GM18867 (cell line): ENCODE measurements at regions not wholly inside any gene's neighbourhood (a gene's known extent, or its start where the extent isn't known, plus 50 kb on each side); places are given as distances from the start of the nearest gene placed in this dataset.

Experiments
- ATAC-seq: cut with Tn5 transposase; IDR thresholded peaks from one replicate; pipeline ENCODE4 v1.9.1; 2021; ENCODE audit warnings: mild to moderate bottlenecking, moderate library complexity; ENCODE audit not compliant: unreplicated experiment

DNA sequence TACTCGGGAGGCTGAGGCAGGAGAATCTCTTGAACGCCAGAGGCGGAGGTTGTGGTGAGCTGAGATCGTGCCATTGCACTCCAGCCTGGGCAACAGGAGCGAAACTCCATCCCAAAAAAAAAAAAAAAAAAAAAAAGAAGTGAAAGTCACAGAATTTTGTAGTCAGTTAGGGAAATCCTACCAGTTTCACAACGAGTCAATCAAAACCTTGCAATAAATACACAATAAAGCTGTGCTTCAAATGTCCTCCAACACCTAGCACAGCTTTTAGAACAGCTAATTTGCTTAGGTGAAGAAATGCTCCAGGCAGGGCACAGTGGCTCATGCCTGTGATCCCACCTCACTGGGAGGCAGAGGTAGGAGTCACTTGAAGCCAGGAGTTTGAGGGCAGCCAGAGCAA is 112.8 kb upstream of the ATF7IP start:
- ATAC-seq = no peak

DNA sequence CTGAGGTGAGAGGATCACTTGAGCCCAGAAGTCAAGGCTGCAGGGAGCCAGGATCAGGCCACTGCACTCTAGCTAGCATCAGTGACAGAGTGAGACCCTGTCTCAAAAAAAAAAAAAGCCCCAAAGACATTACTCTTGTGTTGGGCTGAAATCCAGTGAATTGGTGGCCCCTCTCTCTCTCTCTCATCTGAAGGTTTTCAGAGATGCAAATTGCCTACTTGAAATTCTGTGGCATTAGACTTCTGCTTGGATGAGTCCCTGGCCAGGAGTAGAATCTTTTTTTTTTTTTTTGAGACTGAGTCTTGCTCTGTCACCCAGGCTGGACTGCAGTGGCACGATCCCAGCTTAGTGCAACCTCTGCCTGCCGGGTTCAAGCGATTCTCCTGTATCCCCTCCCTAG is 112.0 kb upstream of the ATF7IP start:
- ATAC-seq = no peak

DNA sequence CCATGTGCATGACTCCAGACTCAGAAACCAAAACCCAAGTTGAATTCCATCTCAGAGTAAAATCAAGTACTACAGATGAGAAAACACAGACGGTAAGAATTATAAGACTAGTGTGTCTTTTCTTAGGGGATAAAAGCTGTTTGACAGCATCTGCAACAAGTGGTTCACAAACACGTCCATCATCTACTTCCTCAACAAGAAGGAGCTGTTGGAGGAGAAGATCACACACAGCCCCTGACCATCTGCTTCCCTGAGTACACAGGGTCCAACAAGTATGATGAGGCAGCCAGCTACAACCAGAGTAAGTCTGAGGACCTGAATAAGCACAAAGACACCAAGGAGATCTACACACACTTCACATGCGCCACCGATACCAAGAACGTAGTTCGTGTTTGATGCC is 110.7 kb upstream of the ATF7IP start:
- no peak for ATAC-seq

DNA sequence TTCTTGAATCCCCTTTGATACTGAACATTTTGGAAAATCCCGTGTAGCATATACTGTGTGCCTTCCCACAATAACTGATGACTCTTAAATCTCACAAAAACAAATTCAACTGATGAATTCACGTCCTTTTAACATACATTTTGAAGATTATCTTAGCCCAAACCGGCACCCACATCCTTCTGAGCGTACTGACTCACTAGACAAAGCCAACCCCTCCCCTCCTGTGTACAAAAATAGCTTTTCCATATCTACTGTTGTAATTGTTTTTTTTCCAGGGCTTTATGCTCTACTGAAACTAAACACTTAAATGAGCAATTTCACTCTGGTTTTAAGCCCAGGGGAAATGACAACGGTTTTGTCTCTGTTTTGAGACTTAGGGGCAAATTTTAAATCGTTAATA is 109.4 kb upstream of the ATF7IP start:
- no peak for ATAC-seq

DNA sequence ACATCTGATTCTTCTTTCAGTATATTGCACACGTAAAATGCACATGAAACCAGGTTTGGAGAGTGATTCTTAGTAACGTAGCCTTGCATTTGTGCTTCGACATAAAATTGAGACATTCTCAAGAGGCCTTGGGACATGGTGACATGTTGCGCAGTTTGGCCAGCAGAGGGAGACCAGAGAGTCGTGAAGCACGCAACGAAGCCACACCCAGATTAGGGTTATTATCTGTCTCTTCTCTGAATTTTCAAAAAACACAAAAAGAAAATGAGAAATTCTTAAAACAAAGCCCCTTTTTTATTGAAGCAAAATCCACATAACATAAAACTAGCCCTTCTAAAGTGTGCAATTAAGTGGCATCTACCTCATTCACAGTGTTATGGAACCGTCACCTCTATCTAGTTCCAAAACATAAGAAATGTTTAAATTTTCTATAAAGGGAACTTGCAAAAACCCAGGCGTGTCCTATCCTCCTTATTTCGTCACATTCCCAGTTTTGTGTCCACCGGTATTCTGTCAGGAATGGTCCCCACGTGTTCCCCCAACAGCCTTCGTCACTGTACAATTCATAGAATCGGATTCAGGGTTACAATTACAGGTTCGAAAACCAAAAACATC is 108.8 kb upstream of the ATF7IP start:
- peak; percentile 61 for ATAC-seq

DNA sequence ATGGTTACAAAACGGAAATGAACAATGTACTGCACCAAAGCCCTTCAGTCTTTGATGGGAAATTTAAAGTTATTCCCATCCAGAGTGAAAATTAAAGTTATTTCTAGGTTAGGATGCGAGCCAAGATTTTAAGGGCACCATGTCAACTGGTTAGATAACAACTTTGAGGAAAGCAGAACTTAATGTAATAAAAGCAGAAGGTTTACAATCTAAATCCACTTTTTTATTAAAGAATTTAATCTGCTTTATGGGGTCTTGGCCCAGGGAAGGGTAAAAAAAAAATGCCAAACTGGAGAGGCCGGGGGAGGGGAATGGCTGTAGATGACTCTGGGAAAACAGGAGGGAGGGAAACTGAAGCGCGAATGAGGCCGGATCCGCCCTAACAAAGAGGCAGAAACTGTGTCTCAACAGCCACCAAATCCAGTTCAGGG is 108.2 kb upstream of the ATF7IP start:
- ATAC-seq = no peak

DNA sequence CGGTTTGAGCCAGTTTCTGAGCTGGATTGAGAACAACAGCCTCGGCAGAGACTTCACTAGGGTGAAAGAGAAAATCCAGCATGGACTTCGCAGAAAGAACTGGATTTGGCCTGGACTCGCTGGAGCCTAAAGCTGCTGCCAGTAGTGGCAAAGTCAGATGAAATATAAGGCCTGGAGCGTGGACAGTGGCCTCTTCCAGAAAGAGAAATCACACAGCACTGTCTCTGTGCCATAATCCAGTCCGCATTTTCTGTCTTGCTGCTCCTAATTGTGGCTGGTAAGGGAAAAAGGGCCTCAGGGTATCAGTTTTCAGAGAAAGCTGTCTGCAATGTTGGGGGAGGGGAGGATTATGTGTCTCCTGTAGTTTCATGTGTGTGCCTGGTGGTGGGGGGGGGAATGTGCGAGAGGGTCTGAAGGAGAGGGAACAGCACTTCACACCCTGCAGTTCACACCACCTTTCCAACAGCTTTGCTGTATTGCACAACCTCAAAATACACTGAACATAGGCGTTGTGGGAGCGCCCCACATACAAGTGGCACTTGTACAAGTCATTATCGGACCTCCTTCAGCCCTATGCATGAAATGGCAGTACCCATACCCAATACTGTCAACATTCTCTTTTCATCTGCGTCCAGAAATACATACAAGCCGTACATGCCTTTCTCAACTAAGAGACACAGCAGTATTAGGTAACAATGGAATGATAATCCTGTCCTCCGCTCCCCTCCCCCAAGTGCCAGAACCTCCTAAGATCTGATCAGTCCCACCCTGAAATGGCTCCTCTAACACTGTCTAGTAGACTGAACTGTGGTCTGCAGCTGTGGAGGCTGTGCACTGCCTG is 107.5 kb upstream of the ATF7IP start:
- peak; percentile 79 for ATAC-seq

DNA sequence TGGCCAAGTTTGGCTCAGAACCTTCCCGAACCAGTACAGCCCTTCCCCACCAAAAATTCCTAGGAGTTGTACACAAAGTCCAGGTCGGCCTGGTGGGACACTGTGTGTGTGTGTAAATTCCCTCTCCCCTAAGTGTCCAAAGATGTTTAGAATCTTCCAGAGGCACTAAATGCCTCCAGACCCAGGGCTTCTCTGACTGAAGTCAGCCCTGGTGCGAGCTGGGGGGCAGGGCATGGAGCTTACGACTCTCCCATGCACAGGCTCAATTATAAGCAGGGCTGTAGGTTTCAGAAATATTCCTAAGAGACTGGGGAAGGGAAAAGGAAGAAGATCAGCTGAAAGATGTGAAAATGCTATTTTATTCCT is 106.9 kb upstream of the ATF7IP start:
- no peak for ATAC-seq

DNA sequence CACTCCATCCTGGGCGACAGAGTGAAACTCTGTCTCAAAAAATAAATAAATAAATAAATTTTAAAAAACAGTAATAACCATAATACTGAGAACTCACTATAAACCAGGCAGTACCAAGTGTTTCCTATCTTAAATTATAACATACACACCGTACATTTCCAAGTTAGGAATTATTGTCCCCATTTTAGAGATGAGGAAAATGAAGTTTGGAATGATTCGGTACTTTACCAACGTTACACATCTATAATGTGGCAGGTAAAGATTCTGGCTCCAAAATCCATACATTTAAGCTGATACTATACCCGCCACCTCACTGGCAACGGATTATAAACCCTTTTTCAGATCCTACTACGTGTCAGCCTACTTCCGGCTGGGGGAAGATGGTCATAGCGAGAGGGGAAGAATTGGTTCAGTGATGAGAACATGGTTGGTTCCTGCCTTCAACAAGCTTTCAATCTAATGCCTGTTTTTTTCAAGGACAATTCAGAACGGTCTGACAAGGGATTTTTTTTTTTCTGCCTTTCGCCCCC is 105.9 kb upstream of the ATF7IP start:
- no peak for ATAC-seq

DNA sequence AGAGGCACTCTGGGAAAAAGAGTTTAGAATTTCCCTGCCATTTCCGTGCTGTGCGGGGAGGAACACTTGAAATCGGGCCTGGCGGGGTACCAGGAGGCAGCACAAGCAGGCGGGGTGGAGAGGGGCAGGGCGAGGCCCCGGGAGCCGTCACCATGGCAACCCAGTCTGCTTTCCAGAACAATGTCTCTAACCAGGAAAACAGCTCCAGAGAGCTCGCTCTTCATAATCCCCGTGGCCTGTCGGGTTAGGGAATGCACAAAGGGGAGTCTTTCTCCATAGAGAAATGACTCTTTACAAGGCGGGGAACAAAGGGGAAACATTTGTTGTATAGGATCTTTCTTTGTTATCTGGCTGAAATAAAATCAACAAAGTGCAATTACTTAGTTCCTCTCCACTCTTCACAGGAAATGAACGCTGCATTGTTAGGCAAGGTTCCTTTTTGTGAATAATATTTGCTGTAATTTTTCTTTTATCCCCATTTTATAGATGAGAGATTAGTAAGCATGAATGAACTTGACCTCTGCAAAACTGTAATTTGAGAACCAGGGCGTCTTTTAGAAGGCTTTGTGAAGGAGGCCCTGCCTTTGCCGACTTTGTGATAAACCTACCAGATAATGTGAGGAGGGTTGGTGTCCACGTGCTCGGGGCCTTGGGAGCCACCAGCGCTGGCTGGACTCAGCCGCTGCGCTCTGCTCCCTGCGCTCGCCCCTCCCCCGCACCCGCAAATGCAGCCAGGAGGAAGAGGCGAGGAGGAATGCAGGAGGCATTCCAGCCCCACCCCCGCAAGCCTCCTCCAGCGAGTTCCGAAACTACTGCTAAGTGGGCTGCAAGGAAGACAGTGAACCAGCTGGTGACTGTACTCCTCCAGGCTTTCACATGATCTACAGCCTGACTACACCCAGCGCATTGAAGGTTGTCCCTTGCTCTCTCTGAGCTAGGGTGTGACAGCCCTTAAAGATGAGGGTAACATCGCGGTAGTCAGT is 105.2 kb upstream of the ATF7IP start:
- no peak for ATAC-seq

DNA sequence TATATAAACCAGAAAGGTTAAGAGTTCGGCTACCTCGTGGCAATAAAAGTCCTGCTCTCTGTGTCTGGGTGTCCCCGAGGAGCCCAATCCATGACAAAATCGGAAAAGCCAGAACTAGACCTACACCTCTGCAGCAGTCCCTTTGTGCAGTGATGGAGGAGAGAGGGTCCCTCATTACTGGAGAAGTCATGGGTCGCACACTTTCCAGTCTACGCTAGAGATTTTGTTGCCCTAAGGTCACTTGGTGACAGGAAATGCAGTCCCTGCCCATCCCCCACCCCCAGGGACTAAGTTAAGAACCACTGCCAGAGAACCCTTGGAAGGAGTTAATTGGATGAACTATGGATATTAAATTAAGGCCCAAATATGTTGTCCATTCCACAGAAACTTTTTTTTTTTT is 104.4 kb upstream of the ATF7IP start:
- ATAC-seq = no peak

DNA sequence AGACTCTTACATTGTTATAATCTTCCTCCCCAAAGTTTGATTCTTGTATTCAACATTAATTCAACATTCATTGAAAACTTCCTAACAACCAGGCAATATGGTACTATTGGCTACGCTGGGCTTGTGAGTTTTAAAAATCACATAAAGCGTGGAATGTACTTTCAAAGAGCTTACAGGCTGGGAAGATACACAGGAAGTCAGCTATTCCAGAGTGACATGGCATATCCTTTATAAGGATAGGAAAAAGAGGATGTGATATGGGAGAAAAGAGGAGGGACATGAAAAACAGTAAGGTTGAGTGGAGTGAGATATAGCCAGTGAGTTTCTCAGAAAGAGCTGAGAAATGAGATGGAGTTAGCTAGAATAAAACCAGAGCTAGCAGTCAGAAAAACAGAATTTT is 103.6 kb upstream of the ATF7IP start:
- no peak for ATAC-seq

DNA sequence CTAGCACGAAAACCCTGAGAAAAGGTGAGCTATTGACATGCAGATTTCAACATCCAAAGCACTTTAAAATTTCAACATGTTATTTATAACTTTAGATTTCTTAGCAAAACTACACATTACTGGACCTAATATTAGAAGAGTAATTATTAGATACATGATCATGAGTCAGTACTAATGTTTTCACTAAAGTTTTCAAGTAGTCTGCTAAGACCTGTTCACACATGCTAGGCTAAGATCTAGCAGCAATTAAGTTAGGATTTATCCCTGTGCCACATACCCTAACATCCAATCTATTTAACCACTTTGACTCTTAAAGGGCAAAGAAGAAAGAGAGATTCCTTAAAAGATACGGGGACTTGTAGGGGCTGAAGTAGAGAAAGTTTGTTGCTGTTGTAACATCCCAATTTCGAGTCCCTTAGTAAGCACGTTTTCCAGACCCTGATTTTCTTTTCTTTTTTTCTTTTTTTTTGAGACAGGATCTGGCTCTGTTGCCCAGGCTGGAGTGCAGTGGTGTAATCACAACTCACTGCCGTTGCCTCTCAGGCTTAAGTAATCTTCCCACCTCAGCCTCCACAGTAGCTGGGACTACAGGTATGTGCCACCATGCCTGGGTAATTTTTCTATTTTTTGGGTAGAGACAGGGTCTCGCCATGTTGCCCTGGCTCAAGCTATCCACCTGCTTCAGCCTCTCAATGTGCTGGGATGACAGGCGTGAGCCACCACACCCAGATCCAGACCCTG is 102.5 kb upstream of the ATF7IP start:
- ATAC-seq = no peak

DNA sequence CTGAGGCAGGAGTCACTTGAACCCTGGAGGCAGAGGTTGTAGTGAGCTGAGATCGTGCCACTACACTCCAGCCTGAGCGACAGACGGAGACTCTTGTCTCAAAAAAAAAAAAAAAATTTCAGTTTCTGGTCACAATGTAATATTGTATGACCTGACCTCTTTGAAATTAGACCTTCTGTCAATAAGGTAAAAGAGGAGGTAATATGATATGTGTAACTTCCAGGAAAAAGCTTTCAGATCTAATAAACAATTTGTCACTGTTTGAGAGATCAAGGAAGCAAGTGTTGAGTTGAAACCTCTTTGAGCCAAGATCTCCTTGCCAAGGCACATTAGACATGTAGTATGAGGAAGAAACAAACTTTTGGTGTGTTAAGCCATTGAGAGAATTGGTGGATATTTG is 101.7 kb upstream of the ATF7IP start:
- no peak for ATAC-seq

DNA sequence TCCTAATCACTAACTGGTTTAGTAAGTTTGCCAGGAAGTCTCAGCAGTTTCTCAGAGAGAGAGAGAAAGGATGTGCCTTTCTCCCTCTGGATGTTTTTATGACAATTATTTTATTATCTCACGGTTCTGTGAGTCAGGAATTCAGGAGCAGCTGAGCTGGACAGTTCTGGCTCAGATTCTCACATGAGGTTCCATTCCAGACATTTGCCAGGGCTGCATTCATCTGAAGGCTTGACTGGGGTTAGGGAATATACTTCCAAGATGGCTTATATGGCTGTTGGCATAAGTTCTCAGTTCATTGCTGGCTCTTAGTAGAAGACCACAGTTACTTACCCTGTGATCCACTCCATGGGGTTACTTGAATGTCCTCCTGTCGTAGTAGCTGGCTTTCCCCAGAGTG is 101.2 kb upstream of the ATF7IP start:
- no peak for ATAC-seq

DNA sequence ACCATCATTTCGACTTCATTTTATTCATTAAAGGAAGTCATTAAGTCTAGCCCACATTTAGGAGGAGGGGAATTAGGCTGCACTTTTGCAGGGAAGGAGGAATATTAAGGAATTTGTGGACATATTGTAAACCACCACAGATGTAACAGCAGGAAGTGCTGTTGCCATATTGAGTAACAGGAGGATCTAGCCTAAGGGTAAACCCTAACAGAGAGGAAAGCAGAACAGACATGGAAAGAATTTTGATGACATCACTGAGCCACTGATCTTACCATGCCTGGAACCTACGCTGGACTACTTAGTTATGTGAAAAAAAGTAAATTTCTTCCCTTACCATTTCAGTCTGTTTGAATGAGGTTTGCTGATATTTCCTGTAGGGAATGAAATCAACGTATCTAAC is 100.7 kb upstream of the ATF7IP start:
- ATAC-seq = no peak

DNA sequence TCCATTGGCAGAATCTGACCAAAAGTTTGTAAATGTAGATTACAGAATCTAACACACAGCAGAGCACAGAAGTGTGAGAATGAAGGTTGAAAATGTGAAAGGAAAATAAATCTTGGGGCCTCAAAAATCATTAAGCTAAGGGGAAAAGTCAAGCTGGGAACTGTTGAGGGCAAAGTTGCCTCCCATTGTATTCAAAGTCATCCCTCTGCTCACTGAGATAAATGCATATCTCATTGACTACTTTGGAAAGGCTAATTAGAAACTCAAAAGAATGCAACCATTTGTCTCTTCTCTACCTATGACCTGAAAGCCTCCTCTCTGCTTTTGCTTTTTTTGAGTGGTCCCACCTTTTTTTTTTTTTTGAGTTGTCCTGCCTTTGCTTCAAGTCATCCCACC is 97.4 kb upstream of the ATF7IP start:
- no peak for ATAC-seq

DNA sequence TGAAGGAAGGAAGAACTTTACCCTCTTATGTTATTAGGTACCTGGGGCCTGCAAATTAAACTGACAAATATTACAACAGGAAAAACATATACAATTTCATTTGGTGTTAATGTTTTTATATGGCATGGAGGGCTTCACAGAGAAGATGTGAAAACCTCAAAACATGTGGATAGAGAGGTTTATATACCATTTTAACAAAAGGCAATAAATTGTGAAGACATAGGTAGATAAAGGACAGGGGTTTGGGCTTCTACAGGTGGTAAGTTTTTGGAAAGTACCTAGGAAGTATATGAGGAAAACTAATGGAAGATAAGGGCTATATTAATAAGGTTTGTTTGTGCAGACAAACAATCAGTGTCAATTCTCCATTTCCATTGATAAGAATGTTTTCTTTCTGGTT is 95.1 kb upstream of the ATF7IP start:
- ATAC-seq = no peak

DNA sequence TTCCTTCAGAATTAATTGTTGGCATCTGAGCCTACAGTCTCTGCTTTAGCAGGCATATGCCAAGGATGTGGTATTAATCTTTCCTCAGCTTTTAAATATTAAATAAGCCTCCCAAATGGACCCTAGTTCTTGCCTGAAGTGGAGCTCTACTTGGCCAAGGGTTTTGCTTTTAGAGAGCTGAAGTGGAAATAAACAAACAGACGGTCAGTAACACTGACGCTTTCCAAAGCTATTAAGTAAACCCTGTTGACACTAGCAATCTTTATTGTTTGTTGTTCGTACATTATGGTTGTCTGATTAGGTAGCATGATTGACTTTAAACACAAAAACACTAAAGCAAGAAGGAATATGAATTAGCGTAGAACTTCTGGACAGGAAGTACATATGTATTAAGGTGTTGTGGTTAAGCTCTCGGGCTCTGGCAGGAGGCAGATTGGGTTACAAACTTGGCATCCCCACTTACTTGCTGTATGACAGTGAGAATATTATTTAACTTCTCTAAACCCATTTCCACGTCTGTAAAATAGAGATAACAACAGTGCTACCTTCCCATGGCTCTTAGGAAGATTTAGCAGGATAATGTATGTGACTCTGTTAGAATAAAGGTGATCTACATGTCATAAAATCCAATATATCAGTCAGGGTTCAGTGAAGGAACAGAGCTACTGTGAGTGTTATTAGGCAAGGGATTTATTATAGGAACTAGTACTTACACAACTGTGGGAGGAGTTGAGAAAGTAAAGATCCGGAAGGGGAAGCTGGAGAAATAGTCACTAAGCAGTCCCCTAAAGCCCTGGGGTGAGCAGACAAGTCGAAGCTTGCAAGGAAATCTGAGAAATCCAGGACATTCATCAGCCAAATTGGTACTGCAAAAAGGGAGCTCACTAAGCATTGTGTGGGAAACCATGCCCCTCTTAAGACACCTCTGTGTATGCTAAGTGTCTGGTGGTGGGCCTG is 92.2 kb upstream of the ATF7IP start:
- ATAC-seq = no peak

DNA sequence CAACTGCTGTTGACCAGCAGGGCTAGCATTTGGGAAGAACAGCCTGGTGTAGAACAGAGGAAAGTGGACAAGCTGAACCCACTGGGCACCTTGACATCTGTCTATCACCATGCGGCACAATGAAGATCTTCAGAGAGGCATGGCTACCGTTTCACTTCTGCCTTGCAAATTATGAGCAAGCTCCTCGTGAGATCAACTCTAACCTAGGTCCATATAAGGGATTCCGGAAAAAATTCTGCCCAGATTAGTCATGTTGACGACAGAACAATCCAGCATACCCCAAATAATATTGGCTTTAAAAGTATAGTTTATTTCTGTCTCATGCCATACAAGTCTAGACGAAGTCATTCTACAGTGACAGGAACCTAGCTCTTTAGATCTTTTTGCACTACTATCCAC is 91.6 kb upstream of the ATF7IP start:
- ATAC-seq = no peak
